GM18870 (cell line): ENCODE measurements at regions not wholly inside any gene's neighbourhood (a gene's known extent, or its start where the extent isn't known, plus 50 kb on each side); places are given as distances from the start of the nearest gene placed in this dataset.

Experiments used
- ATAC-seq: cut with Tn5 transposase; IDR thresholded peaks from one replicate; pipeline ENCODE4 v1.9.1; 2021; ENCODE audit warnings: moderate library complexity; ENCODE audit not compliant: unreplicated experiment

DNA sequence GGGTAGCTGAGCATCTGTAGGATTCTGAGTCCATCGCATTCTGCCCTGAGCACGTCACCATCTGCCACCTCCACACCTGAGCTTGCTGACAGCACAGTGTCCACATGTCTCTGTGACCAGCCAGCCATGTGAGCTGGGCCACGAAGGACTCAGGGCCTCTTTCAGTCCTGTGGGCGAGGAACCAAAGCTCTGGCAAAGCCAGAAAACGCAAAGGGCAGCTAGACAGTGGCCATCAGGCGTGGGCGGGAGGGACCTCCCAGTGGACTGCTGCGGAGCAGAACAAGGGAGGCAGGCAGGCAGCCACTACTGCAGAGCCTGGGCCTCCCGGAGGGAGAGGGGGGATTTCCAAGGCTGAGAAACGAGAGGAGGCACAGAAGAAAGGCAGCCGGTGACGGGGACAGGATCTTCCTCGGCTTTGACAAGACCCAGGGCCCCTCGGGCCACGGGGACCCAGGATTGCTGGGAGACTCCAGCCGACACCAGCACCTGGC lies 274.6 kb upstream of the SALL3 start:
- ATAC-seq, result no peak

- ATAC-seq, result no peak
Measured at GRCh38 chr18:78709261-78709809, 270.3 kb upstream of the SALL3 start.

- no peak for ATAC-seq
Measured at GRCh38 chr18:78711316-78711715, 268.3 kb upstream of the SALL3 start.

DNA sequence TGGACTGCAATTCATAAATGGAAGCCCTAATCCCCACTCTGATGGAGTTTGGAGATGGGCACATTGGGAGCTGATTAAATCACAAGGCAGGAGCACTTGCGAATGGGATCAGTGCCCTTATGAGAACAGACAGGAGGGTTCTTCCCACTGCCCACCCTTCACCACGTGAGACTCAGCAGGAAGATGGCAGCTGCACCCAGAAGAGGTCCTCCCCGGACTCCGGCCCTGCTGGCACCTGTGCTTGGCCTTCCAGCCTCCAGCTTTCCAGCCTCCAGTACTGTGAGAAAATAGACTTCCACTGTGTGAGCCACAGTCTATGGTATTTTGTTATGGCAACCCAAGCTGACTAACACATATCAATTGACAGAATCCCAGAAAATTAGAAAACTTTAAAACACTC lies 267.6 kb upstream of the SALL3 start:
- no peak for ATAC-seq

DNA sequence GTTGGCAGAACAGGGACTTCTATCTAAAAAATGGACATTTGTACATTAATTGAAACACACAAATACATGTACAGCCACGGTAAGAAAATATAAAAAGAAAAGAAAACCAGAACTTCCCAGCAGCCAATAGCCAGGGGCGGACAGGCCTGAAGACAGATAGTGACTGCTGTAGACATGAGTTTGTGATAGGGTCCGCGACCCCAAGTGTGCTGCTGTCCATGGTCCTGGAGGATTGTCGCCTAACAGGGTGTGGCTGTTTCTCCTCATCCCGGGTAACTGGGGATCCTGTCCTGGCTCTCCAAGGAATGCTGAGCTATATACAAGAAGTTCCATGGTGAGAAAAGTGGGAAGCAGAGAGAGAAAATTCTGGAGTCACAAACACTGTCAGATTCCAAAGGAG lies 266.5 kb upstream of the SALL3 start:
- no peak for ATAC-seq

DNA sequence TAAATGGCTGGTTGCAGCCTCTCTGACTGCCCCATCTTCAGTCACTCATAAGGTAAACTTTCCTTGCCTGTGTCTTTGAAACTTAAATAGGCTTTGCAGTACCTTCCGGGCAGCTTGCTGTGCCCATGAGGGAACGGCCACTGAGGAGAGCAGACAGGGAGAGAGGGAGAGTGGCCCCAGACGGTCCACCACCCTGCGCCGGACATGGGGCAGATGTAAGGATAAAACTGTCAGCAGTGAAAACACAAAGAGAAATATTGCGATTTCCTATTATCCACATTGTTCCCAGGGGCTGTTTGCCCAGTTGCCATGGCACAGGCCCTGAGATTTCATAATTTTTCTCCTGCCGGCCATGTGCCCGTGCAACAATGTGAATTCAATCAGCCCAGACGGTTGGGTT lies 265.9 kb upstream of the SALL3 start:
- no peak for ATAC-seq

- ATAC-seq, result no peak
Measured at GRCh38 chr18:78716022-78716421, 263.6 kb upstream of the SALL3 start.

DNA sequence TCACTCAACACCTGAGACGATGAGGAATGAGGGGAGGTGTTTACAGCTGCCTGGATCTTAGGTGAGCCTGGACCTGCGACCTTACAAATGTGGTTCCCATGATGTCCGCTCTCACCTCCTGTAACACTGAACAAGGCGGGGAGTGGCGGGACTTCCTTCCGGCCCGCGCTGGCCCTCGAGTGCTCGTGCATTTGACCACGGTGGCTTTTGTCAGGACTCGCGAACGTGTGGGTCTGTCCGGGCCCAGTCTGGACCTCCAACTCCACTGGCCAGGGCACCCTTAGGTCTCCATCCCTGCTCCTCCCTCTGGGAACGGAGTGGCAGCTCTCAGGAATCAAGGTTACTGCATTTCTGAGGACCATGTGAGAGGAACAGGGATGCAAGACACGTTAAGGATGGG lies 263.0 kb upstream of the SALL3 start:
- no peak for ATAC-seq

- ATAC-seq, result no peak
Measured at GRCh38 chr18:78717051-78717765, 262.4 kb upstream of the SALL3 start.

DNA sequence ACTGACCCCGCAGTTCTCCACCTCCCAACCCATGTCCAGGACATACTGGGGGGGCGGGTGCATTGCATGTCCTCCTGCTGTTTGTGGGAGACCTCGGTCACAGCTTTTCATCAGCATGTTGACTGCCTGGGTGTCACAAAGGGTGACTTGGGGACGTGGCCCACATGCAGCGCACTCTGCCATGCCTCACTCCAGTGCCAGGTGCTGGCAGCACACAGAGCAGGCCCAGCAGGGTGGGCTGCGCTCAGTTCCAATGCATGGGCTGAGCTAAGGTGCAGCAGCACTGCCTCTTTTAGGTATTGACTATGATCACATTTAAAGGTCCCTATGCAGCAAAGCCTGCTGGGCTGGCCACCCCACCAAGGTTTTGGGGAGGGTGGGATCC lies 261.9 kb upstream of the SALL3 start:
- ATAC-seq, result no peak

DNA sequence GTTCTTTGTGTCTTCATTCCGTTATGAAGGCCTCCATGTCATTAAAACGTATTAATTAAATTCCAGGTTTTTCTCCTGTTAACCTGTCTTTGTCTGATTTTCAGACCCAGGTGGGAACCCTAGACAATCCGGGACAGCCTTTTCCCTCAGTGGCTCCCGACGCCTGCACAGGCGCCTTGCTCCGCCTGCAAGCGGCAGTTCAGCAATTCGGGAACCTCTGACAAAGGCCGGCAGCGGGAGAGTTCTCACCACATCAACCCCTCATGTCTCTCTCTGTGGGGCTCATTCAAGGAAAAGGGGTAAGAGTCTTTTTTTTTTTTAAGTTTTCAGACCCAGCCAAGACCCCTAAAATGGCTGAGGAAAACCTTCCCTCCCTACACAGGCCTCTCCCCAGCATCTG lies 259.8 kb upstream of the SALL3 start:
- no peak for ATAC-seq

DNA sequence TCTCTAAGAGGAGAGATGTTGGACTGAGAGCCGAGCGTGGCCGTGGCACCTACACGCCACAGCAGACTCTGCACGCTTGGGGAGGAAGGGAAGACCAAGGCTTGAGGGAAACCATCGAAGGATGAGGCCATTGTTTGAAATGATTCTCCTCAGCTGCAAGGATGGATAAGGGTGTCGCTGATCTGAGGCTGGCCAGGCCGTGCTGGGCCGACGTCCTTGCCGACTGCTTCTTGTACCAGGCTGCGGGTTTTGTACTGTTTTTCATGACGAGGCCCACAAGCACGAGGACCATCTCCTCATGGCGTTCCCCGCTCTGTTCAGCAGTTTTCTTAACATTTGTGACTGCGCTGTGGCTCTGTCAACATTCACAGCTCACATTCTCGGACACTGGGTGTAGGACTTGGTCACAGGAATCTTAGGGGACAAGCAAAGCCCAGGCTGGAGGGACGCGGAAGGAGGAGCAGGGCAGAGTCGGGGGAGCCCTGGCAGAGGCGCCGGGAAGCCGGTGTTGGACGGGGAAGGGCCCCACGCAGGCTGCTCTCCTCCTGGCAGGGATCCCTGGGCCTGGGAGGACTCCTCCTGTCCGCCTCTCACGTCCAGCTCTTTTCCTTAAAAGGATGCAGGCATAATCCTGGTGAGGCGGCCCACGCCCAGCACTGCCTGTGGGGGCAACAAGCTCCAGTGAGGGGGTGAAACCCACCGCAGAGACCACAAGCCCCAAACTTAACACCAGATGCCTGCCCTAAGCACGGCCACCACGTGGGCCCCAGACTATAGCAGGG lies 259.0 kb upstream of the SALL3 start:
- ATAC-seq, result no peak

DNA sequence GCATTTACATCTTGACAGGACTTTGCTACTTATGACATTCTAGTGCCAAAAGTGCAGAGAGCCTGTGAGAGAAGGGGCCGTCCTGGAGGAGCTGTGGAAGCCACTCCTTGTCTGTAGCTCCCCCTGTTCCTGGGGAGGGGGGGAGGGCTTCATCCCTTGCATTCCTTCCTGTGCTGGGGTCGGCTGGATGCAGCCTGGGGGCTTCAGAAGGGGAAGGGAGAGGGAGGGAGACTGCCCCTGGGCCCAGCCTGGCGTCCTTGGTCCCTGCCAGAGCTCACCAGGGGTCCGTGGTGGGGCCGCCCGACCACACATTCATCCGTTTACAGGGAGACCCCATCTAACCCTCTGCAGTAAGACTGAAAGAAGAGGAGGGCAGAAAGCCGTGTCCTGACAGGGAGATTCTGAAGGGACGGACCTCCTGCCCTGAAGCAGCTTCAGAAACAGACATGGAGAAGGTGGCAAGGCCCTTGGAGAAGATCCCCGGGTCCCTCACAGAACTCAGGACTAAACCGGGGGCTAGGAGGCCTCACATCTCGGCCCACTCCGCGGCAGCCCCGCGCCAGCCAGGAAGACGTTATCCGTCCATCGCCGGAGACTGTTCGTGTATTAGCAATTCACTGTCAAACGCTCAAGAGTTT lies 258.3 kb upstream of the SALL3 start:
- no peak for ATAC-seq

DNA sequence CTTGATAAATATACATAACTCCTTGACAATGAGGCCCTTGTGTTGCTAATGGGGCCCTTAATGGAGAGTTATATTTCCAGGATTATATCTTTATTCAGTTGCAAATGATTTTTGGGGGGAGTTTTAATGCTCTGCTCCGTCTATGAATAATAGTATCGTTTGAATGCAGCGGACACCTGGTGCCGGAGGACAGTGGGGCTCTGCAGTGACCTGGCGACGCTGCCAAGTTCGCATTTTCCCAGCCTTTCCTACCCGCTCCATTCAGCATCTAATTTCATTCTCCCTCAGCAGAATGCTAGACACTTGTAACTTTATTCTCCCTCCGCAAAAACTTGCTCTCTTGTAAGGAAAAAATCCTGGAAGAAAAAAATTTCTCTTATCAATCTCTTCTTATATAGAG lies 257.6 kb upstream of the SALL3 start:
- ATAC-seq, result no peak

GRCh38 chr18:78722386-78722785 lies 257.2 kb upstream of the SALL3 start:
- ATAC-seq, result no peak

- no peak for ATAC-seq
Measured at GRCh38 chr18:78722929-78723710, 256.5 kb upstream of the SALL3 start.

GRCh38 chr18:78724214-78724914 lies 255.3 kb upstream of the SALL3 start:
- ATAC-seq, result no peak

GRCh38 chr18:78725426-78725825 lies 254.2 kb upstream of the SALL3 start:
- no peak for ATAC-seq

- ATAC-seq, result no peak
Measured at GRCh38 chr18:78726326-78727056, 253.1 kb upstream of the SALL3 start.
